B cell (primary cell): ENCODE measurements at regions not wholly inside any gene's neighbourhood (a gene's known extent, or its start where the extent isn't known, plus 50 kb on each side); places are given as distances from the start of the nearest gene placed in this dataset.

Source experiments
- EZH2 ChIP-seq: IDR thresholded peaks from 2 replicates; pipeline ENCODE4 v1.6.1; 2012; ENCODE audit warnings: borderline replicate concordance, low read depth, mild to moderate bottlenecking, moderate library complexity, low read length; ENCODE audit not compliant: insufficient read depth, poor library complexity, severe bottlenecking
- TF ChIP-seq, protein P1 (sequence below): fragments of 200-600 bp; IDR thresholded peaks from one replicate; pipeline ENCODE4 v1.8.0; 2022; ENCODE audit warnings: antibody characterized with exemption, mild to moderate bottlenecking

DNA sequence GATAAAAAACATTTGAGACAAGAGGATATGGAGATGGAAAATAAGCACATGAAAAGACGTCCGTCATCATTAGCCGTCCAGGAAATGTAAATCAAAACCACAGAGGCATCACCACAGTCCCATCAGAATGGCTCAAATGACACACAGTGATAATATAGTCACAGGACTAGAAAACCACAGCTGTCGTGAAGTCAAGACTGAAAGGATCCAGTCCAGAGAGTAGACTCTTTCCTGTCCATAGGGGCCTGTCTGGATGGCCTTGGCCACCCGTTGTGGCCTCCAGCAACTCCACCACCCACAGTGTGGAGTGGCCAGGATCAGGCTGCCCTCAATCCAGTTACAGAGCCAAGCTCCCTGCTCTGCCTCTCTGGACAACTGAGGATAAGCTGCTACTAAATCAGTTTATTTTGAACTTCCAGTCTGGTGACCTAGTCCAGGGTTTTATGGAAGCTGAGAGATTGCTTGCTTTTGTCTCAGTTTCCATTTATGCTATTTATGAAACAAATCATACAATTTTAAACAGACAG lies 60.4 kb downstream of the RHOB start:
- TF ChIP-seq EZH2: no peak
- TF ChIP-seq, protein P1, sequence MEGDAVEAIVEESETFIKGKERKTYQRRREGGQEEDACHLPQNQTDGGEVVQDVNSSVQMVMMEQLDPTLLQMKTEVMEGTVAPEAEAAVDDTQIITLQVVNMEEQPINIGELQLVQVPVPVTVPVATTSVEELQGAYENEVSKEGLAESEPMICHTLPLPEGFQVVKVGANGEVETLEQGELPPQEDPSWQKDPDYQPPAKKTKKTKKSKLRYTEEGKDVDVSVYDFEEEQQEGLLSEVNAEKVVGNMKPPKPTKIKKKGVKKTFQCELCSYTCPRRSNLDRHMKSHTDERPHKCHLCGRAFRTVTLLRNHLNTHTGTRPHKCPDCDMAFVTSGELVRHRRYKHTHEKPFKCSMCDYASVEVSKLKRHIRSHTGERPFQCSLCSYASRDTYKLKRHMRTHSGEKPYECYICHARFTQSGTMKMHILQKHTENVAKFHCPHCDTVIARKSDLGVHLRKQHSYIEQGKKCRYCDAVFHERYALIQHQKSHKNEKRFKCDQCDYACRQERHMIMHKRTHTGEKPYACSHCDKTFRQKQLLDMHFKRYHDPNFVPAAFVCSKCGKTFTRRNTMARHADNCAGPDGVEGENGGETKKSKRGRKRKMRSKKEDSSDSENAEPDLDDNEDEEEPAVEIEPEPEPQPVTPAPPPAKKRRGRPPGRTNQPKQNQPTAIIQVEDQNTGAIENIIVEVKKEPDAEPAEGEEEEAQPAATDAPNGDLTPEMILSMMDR: no peak
